ENCODE measurements at regions not wholly inside any gene's neighbourhood (a gene's known extent, or its start where the extent isn't known, plus 50 kb on each side); places are given as distances from the start of the nearest gene placed in this dataset.

DNA sequence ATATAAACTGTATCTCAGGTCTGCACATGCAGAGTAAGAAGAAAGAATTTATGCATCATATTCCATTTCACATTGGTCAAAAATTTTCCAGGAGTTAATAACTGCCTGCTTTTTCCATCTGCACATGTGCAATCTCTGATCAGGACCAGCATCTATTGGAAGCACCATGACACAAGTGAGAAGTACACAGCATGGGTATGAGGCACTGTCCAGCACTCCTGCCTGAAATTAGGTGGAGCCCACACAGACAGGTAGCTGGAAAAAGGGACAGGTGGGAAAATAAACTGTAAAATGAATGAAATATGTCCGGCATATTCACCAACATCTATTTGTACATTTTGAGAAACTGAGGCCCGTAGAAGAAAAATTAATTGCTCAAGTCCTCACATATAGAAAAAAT, 609.2 kb upstream of the NXPH2 start:
- no peak for DNase-seq

DNA sequence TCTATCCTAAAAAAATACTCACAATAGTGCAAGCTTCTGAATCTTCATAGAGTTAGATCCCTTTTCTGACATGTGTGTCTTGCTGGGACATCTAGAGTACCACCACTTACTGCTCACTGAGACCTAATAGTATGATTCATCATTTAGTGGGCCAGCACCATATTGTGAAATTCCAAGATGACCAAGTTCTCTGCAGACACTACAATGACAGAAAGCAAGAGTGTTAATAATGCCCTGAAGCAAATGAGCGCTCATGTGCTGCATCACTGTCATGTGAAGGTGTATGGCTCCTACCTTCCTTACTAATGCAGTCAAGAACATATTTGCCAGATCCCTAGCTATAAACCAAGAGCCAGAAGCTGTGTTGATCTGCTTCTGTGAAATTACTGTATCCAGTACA, 606.2 kb upstream of the NXPH2 start:
- DNase-seq, result no peak

DNA sequence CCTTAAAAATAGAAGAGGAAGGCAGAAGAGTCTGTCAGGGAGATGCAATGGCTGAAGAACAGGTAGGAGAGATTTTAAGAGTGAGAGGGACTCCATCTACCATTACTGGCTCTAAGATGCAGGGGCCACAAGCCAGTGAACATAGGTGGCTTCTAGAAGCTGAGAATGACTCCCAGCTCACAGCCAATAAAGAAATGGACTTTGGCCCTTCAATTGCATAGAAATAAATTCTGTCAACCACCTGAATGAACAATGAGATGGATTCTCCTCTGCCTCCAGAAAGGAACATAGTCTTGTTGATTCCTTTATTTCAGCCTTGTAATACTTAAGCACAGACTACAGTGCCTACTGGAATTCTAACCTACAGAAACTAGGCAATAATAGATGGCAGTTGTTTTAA, 603.3 kb upstream of the NXPH2 start:
- no peak for DNase-seq

DNA sequence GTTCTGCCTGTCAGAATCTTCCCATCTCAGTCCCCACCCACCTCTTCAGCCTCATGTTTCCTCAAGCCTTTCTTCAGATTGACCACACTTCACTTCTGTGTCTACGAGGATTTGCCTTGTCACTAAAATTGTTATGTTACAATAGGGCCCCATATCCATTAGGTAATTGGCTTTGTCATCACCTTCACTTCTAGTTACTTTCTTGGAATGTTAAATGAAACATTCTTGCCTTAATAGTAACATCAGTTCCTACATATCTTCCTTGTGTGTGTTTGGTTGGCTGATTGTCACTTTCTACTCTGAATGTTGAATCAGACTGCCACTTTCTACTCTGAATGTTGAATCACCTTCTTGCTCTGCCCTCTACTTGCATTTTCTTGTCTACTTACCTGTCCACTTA, 599.9 kb upstream of the NXPH2 start:
- no peak for DNase-seq

DNA sequence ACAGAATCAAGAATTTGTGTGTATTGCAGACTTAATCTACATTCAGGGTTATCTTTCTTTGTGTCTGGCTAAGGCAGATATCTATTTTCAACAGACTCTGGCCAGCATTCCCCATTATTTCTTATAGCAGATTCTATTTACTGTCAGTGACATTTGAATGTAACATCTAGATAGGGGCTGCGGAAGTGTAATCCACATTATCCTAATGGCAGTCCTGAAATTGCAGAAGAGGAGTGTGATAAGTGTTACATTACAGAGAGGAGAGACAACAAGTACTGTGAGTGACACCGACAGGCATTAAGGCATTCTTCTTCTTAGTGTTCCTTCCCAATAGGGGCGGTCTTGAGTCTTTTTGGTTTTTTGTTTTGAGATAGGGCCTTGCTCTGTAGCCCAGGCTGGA, 598.2 kb upstream of the NXPH2 start:
- no peak for DNase-seq

DNA sequence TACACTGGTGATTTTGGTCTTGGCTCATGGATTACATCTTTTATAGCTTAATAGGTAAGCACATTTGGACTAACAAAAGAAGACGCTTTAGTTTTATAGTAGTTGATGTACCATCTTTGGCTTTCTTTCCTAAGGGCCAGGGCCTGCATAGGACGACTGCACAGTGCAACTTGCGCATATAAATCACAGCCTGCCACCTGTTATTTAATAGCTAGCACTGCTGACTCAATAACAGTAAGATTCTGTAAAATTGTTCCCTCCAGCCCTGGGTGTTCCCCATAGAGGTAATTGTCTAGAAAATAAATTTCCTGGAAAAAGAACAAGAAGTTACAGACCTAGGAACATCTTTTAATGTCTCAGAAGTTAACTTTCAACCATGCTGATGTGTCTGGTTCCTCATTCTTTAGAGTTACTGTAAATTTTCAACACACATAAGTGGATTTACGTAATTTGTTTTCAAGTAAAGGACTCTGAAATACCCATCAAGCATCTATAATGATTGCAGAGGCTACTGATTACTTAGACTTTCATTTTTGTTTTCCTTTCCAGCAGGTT, 594.2 kb upstream of the NXPH2 start:
- no peak for DNase-seq

DNA sequence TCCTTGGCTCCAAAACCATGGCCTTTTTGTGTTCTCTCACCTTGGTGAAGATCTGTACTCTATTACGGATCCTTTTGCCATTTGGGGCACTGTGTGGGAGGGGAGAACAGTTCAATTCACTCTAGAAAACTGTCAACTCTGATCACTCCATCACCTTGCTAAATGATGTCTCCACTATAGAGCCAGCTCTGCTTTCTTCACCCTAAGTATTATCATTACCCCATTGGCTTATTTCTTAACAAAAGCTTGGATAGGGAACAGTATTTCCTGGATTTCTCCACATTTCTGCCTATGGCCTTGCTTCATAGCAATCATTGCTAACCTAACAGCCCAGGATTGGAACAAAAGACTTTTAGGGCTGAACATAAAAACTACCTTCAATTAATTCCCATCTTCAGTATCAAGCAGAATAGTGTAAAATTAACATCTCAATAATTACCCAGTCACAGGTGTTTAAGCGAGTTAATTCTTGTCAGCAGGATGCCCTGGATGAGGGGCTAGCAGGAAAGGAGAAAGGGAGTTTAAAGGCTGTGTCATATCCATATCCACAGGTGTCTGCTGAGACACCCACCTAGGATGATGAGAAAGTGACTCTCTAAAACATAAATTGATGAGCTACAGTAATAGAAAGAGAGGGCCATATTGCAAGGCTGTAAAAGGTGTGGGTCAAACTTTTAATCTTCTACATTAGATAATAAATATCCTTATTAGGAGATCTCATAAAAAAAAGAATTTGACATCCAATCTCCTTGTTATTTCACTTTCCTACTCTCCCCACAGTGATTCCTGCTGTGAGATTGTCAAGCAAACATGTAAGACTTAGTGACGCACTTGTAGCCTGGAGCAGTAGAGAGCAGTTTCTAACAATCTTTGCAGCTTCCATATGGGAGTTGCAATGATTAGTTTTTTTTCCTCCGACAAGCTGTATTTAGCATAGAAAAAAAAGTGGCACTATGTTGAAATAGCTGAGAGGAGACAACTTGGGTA, 589.5 kb upstream of the NXPH2 start:
- DNase-seq, result no peak

DNA sequence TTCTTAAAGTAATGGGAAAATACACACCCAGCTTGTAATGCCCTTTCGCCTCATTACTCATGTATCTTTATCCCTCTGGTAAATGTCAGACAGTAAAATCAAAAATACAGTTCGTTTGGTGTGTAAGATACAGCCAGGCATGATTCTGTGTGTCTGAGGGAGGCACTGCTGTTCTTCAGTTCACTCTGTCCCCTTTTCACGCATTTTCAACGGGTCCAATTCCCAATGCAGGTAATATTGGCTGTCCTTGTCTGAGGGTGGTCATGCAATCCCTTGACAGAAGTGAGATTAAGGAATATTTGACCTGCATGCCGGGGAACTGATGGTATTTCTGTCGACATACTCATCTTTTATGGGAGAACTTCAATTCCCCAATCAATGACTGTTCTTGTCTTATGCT, 587.2 kb upstream of the NXPH2 start:
- DNase-seq, result no peak

DNA sequence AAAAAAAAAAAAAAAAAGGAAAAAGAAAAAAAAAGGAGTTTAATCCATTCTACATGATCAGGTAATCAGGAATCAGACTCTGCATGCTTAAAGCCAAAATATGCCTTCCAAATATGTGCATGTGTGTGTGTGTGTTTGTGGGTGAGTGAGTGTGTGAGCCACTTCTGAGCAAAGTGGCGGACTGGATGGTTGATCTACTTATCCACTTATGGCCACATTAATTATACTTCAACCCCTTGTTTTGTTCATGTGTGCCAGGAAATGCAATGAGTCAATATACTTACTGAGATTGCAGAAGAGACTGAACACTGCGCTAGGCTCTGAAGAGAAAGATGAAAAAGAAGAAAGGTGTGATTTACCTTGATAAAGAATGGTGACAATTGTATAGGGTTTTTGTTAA, 586.5 kb upstream of the NXPH2 start:
- peak; percentile 22 for DNase-seq

DNA sequence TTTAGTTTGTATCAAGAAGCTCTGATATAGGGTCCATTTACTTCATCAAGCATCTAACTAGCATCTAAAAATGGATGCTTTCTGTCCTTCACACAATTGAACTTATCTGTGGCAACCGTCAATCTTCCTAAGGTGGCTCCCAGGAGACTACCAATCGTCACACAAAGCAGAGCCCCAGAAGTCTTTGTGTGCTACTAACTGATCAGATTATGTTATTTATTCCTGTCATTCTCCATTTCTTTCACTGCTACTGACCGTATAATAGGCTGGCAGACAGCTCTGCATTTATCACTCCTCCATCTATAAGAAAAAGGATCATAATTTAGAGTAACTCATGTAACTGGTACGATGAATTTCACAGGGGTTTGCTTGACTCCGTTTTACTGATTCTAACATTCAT, 585.0 kb upstream of the NXPH2 start:
- no peak for DNase-seq

DNA sequence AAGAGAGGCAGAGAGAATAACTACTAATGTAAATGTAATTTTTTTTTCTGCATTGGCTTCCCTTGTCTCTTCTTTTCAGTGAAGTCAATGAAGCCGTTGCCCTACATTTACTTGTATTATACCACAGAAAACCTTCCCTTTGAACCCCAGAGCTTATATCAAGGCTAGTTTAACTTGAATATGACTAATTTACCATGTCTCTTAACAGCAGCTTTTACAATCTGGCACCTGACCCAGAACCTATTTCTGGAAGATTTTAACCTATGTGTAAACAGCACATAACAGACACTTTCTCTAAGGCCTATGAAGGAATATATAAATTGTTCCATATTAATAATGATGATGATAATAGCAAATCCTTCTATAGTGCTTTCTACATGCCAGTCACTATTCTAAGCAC, 580.5 kb upstream of the NXPH2 start:
- DNase-seq, result no peak

DNA sequence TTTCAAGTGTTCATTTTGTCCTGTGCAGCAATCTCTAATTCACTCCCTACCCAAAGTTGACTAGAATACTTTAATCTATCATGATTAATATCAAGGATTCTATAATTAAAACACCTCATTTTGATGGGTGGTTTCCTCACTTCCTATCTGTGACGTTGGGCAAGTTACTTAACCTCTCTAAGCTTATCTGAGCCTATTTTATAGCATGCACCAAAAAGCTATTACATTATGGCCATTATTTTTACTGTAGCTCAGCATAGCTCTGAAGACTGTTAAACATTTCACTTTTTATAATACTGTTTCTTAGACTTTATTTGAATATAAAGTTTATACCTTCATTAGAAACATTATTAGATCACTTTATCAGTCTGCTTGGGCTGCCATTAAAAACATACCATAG, 579.6 kb upstream of the NXPH2 start:
- DNase-seq, result no peak

DNA sequence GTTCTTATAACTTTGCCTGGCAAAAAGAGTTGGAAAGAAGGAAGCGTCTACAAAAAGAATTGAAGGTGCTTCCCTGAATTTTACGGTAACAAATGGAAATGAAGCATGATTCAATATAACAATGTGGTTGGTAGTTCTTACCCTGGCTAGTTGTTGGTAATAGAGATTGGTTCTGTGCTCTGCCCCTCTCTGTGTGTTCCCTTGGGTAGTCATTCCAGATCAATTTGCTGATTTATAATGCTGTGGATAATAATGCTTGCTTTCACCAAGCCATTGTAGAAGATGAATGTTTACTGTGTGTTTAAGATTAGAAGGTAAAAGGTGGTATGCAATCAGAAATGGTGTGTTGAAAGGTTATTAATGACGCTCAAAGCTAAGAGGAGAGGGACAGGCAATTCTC, 577.8 kb upstream of the NXPH2 start:
- DNase-seq, result no peak

DNA sequence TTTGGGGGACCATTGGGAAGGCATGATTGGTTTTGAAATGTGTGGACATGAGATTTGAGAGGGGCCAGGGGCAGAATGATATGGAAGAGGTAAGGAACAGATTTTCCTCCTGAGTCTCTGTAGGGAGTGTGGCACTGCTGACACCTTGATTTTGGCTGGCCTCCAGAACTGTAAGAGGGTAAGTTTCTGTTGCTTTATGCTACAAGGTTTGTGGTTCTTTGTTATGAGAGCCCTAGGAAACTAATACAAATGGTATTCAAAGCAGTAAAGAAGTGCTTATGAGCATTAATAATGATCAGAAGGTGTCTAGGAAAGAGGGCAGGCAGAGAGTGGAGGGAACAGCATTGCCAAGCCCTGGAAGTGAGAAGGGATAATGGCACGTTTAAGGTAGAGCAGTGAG, 574.3 kb upstream of the NXPH2 start:
- DNase-seq, result no peak

DNA sequence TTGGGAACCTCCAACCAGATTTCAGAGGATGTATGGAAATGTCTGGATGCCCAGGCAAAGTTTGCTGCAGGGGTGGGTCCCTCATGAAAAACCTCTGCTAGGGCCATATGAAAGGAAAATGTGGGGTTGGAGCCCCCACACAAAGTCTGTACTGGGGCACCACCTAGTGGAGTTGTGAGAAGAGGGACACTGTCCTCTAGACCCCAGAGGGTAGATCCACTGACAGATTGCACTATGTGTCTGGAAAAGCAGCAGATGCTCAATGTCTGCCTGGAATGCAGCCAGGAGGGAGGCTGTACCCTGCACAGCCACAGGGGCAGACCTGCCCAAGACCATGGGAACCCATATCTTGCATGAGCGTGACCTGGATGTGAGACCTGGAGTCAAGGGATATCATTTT, 573.7 kb upstream of the NXPH2 start:
- no peak for DNase-seq

DNA sequence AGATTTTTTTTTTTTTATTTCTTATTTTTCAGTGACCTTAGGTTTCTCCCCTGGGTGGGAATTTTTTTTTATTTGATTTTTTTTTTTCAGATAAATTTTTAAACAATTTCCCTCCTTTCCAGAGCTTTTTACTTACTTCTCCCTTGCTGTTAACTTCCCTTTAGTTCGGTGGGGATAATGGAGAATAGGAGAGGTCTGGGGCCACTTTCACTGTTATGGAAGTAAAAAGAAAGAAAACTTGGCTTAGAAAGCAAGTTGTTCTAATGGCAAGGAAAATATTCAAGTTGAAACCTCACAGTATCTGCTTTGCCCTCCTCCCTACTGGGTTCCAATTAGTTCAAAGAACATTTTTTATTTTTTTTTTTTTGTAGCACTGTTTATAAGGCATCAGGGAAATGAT, 537.1 kb upstream of the NXPH2 start:
- DNase-seq, result no peak

DNA sequence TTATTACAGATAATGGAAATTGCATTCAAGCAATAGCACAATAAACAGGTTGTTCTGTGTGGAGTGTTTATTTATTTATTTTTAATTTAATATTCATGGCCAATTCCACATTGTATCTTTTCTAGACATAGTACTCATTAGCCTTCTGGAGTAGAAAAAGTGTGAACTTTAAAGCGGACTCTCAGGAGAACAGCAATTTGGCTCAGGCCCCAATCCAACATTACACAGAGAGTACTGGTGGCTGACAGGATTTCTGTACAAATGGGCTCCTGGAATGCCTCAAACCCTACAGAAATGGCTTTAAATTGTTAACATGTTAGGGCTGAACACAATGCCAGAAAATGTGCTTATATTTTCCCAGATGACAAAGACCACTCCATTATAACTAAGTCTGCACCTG, 533.9 kb upstream of the NXPH2 start:
- DNase-seq, result no peak

DNA sequence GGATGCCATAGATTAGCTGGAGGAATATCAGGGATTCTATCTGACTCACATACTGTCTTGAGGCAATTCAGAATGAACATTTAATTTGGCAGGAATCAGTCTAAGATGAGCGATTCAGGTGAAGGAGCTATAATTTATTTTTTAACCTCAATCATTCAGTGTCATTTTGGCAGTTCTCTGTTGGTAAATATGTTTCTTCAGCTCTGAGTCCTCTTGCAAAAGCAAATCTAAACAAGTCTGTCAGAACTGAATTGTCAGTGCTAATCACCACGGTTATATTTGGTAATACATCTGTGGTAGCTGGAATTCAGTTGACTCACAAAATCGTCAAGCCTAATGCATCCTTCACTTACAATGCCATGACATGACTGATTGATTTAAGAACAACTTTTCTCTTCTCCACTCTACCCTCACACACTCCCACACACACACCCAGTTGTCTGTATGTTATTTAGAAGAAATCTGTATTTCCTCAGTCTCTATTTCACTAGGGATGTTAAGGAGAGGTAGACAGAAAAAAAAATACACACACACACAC, 516.6 kb upstream of the NXPH2 start:
- DNase-seq, result no peak

DNA sequence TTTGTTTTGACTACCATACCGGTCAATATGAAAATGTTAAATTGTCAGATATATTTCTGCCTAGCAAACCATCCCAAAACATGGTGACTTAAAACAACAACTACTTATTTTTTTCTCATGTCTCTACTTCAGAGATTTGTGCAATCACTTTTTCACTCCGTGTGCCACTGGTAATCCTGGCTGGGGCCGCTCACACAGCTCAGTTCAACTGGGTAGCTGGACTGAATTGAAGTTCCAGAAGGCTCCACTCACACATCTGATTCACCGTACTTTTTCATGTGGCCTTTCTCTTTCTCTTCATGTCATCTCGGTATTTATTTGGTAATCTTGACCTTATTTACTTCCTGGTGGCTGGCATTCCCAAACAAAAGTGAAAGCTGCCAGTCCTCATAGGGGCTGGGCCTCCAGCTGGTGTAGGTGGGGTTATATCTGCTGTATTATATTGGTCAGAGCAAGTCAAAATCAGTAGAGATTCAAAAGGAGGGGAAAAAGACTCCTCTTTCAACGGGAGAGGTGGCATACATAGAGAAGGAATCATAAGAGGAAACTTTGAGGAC, 513.9 kb upstream of the NXPH2 start:
- no peak for DNase-seq

DNA sequence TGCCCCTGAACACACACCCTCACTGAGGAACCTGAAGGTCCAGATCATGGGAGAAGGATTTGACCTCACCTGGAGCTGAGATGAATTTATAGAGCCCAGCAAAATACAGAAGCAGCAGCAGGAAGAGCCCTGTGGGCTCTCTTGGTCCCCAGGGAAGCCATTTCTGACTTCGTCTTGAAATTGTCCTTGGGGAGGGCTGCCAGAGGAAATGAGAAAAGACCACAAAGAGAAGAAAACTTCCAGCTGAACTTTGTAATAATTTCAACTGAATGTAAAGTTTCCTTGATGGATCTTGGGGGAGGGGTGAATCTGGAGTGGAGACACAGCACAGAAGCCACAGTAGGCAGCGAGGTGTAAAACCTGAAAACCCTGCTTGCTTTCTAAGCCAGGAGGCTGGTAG, 500.9 kb upstream of the NXPH2 start:
- DNase-seq, result no peak

DNA sequence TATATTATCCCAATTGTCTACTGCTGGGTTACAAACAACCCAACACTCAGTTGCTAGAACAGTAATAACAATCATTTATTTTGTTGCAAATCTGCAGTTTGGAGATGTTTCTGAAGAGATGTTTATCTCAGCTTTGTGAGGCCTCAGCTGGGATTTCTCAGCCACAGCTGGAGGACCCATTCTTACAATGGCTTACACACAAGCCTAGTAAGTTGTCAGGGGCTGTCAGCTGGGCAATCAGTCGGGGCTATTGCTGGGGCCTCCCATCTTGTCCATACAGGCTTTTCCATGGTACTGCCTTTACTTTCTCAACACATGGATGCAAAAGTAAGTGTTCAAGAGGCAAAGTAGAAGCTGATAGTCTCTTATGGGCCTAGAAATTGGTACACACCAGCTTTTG, 491.7 kb upstream of the NXPH2 start:
- DNase-seq, result no peak

DNA sequence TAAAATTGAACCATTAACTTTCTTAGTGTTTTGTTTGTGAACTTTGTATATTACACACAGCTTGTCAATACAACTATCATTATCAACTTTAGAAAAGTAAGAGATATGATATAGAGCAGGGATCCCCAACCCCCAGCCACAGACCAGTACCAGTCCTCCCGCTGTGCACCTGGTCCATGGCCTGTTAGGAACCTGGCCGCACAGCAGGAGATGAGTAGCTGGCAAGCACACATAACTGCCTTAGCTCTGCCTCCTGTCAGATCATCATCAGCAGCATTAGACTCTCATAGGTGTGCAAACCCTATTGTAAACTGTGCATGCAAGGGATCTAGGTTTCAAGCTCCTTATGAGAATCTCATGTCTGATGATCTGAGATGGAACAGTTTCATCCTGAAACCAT, 491.0 kb upstream of the NXPH2 start:
- DNase-seq, result no peak

DNA sequence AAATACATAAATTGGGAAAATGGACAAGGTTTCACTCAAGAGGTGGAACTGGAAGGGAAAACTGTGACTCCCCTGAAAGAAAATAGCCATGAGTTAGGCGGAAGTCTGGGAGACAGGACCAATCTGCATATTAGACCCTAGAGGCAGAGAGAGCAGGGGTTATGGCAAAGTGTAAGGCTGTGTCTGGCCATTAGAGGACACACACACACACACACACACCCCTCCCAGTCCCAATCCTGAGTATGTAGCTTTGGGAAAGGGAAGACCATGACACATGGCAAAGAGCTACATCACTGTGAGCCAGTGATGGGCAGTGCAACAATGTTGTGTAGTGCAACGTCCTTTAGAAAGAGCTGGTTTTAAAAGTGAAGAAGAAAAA, 479.9 kb upstream of the NXPH2 start:
- no peak for DNase-seq

DNA sequence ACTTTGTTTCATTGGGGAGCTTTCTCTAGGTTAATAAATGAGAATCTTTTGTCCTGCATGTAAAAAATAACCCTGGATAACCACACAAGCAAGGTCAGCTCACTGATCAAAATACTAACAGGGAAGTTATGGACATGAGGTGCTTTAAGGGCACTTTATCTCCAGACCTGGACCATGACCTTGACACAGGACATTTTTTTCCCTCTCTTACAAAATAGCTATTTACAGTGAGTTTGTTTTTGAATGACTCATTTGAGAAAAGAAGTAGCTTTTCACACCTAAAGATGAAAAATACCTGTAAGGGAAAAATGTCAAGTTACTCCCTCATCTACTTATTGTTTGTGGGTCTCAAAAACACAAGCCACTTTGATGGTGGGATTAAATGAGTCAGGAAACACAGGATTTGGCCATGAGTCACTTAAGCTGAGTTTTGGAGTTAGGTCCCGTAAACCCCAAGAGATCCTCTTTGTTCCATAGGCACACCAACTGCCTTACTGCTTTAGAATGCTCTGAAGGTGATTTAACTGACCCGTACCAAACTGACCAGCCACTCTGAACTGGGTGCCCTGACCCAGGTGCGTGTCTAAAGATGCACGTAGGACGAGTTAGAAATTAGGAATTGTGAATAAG, 479.3 kb upstream of the NXPH2 start:
- DNase-seq, result no peak

Data from NCI-H2081 treated with DMSO at 0.1 percent for 48 hours (cell line).